Epithelial cell of proximal tubule (primary cell): ENCODE measurements at regions not wholly inside any gene's neighbourhood (a gene's known extent, or its start where the extent isn't known, plus 50 kb on each side); places are given as distances from the start of the nearest gene placed in this dataset.

Source experiments
- DNase-seq: peaks from one replicate; pipeline ENCODE4 v3.0.0-alpha.2; 2011; ENCODE audit warnings: low read depth
- H3K4me3 ChIP-seq: 2 replicates; pipeline ENCODE4 v1.5.1; 2011; ENCODE audit warnings: low read depth, mild to moderate bottlenecking, low read length
- TF ChIP-seq, protein P1 (sequence below): conservative IDR thresholded peaks from 2 replicates; pipeline ENCODE4 v1.5.1; 2012; ENCODE audit warnings: low read depth, mild to moderate bottlenecking, low read length

DNA sequence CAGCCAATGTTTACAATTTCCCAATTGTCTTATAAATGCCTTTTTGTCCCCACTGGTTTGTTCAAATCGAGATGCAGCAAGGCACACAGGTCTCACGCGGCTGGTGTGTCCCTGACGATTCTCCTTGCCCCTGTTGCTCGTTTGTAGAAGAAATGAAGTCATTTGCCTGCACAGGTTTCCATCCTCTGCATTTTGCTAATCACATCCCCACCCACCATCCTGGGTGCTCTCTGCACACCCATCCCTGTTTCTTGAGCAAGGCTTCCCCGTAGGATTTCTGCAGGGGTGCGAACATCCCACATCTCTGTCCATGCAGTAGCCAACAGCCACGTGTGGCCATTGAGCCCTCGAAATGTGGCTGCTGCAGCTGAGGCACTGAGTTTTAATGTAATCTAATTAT is 59.8 kb upstream of the SOX1 start:
- TF ChIP-seq, protein P1, sequence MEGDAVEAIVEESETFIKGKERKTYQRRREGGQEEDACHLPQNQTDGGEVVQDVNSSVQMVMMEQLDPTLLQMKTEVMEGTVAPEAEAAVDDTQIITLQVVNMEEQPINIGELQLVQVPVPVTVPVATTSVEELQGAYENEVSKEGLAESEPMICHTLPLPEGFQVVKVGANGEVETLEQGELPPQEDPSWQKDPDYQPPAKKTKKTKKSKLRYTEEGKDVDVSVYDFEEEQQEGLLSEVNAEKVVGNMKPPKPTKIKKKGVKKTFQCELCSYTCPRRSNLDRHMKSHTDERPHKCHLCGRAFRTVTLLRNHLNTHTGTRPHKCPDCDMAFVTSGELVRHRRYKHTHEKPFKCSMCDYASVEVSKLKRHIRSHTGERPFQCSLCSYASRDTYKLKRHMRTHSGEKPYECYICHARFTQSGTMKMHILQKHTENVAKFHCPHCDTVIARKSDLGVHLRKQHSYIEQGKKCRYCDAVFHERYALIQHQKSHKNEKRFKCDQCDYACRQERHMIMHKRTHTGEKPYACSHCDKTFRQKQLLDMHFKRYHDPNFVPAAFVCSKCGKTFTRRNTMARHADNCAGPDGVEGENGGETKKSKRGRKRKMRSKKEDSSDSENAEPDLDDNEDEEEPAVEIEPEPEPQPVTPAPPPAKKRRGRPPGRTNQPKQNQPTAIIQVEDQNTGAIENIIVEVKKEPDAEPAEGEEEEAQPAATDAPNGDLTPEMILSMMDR: no peak
- DNase-seq: no peak
- no peak overlapping the region for H3K4me3 ChIP-seq

DNA sequence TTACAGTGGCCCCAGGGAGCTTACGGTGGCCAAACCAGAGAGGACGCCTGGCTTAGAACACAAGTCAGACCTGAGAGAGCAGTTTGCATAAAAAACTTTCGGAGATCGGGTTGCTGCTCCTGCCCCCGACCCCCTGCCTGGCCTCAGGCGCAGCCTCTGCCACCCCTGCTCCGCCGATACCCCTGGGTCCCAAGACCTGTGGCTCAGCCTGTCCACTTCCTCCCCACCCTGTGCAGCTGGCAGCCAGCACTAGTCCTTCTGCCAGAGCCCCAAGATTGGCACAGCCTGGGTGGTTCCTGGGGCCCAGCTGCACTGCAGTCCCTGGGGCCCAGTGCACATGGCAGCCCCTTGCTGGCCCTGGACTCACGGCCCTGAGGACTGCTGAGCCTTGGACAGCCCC is 56.2 kb upstream of the SOX1 start:
- no peak for DNase-seq
- H3K4me3 ChIP-seq: no peak overlapping the region
- TF ChIP-seq, protein P1: no peak

DNA sequence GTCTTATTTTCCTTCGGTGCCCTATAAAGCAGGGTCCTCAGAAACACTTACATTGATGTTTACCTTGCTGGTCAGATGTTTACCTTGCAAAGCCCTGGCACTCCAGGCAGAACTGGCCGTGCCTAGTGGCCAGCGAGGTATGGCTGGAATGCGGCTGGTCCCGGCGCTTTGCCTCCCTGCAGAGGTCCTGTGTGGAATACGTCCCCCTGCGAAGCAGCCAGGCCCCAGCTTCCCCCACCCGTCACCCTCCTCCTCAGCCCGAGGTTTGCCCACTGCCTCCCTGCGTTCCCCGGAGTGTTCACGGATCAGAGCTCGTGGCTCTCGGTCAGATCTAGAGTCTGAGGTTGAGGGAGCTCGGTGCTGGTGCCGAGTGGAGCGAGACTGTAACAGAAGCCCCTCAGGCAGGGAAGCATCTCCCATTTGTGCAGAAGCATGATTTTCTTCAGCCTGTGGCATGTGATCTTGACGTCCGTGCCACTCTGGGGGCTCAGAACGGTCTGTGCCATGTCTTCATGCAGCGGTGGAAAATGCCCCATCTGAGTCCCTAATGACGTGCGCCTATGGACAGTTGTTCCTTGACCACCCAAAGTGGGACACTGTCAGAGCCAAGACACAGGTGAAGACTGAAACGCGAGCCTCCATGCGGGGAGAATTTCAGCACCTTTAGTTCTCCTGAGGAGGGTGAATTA is 54.8 kb upstream of the SOX1 start:
- H3K4me3 ChIP-seq: no peak overlapping the region
- no peak for DNase-seq
- TF ChIP-seq, protein P1: no peak

DNA sequence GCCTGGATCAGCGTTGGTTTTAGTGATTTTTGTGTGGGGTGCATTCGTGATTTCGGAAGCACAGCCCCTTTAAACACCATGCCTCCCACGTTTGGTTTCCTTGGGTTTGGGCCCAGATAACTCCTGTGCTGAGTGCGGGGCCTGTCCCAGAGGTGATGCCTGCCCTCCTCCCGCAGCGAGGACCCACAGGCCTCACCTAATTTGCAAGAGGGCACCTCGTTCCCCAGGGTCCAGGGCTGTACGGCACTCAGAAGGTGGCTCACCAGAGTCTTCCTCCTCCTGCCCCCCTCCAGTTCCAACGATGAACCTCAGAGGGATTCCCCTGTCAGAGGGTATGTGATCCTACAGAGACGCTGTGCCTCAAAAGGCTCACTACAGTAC is 54.3 kb upstream of the SOX1 start:
- no peak for DNase-seq
- no peak overlapping the region for H3K4me3 ChIP-seq
- TF ChIP-seq, protein P1: no peak

DNA sequence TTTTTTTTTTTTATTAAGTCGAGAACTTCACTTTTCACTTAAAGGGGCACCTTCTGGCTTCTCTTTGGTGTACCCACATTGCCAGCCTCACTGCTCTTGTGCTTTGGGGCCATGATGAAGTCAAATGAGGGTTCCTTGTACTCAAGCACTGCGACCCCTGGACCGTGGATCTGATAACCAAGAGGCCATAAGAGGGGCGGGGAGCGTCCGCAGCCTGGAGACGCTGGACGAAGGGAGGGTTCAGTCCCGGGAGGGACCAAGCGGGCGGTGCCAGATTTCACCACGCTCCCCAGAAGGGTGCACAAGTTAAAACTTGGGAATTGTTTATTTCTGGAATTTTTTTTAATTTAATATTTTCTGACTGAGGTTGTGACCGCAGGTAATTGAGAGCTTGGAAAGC is 53.3 kb upstream of the SOX1 start:
- no peak overlapping the region for H3K4me3 ChIP-seq
- no peak for DNase-seq
- TF ChIP-seq, protein P1: no peak

DNA sequence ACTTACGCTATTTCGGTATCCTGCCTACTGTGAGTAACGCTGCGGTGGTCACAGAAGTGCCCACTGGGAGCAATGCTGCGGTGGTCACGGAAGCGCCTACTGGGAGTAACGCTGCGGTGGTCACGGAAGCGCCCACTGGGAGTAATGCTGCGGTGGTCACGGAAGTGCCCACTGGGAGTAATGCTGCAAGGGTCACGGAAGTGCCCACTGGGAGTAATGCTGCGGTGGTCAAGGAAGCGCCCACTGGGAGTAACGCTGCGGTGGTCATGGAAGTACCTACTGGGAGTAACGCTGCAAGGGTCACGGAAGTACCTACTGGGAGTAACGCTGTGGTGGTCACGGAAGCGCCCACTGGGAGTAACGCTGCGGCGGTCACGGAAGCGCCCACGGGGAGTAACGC is 52.1 kb upstream of the SOX1 start:
- DNase-seq: no peak
- TF ChIP-seq, protein P1: no peak

More for the DNA sequence above, 52.1 kb upstream of the SOX1 start:
- no peak overlapping the region for H3K4me3 ChIP-seq
